ENCODE measurements at regions not wholly inside any gene's neighbourhood (a gene's known extent, or its start where the extent isn't known, plus 50 kb on each side); places are given as distances from the start of the nearest gene placed in this dataset.

- 68 to 82% methylated on average over 9 of the region's 9 CpGs for WGBS, 2 donors
- H3K27me3 ChIP-seq = no peaks in the 10 kb centered on the region
- no peak overlapping the region for H3K27ac ChIP-seq
- TF ChIP-seq POLR2A (IDR thresholded peaks at IDR 0.05) (no peak), POLR2AphosphoS5 (IDR thresholded peaks at IDR 0.05) (no peak), EP300 (IDR thresholded peaks at IDR 0.05) (no peak), CTCF (IDR thresholded peaks at IDR 0.05) (no peak)
- intact Hi-C loops (cut with DNase I) = no loop called here
- no peak overlapping the region for H3K4me3 ChIP-seq
- no peak for DNase-seq
- no peaks in the 10 kb centered on the region for H3K36me3 ChIP-seq
- H3K4me1 ChIP-seq = no peaks in the 10 kb centered on the region
- no peaks in the 10 kb centered on the region for H3K9me3 ChIP-seq
These were observed 330.0 kb downstream of the ETAA1 start for GRCh38 chr2:67727131-67727530.

- no peaks in the 10 kb centered on the region for H3K27me3 ChIP-seq
- no peaks in the 10 kb centered on the region for H3K36me3 ChIP-seq
- H3K27ac ChIP-seq = no peak overlapping the region
- intact Hi-C loops (cut with DNase I) = no loop called here
- no peak for TF ChIP-seq POLR2AphosphoS5 (IDR thresholded peaks at IDR 0.05)
- no peak for TF ChIP-seq CTCF (IDR thresholded peaks at IDR 0.05)
- TF ChIP-seq POLR2A (IDR thresholded peaks at IDR 0.05) = no peak
- no peak for TF ChIP-seq EP300 (IDR thresholded peaks at IDR 0.05)
- H3K9me3 ChIP-seq = no peaks in the 10 kb centered on the region
- no peak for DNase-seq
- no peaks in the 10 kb centered on the region for H3K4me1 ChIP-seq
- WGBS, 2 donors = 80 to 81% methylated on average over 4 of the region's 4 CpGs
- no peak overlapping the region for H3K4me3 ChIP-seq
These were observed 330.5 kb downstream of the ETAA1 start for GRCh38 chr2:67727623-67728022.

- no peak for TF ChIP-seq CTCF (IDR thresholded peaks at IDR 0.05)
- TF ChIP-seq POLR2AphosphoS5 (IDR thresholded peaks at IDR 0.05) = no peak
- no peak for TF ChIP-seq POLR2A (IDR thresholded peaks at IDR 0.05)
- TF ChIP-seq EP300 (IDR thresholded peaks at IDR 0.05) = no peak
- H3K4me1 ChIP-seq = no peaks in the 10 kb centered on the region
- WGBS, 2 donors = 44 to 68% methylated on average over 3 of the region's 3 CpGs
- no peaks in the 10 kb centered on the region for H3K9me3 ChIP-seq
- H3K36me3 ChIP-seq = no peaks in the 10 kb centered on the region
- no peak overlapping the region for H3K4me3 ChIP-seq
- no peak overlapping the region for H3K27ac ChIP-seq
- intact Hi-C loops (cut with DNase I) = no loop called here
- no peak for DNase-seq
- no peaks in the 10 kb centered on the region for H3K27me3 ChIP-seq
These were observed 332.3 kb downstream of the ETAA1 start for GRCh38 chr2:67729474-67729873.

GRCh38 chr2:67733517-67733916, 329.3 kb downstream of the C1D start:
- Histone ChIP-seq H3K4me1 (no peaks in the 10 kb centered on the region), H3K27me3 (no peaks in the 10 kb centered on the region), H3K9me3 (no peaks in the 10 kb centered on the region), H3K27ac (no peak overlapping the region), H3K36me3 (no peaks in the 10 kb centered on the region), H3K4me3 (no peak overlapping the region)
- no peak for TF ChIP-seq POLR2AphosphoS5 (IDR thresholded peaks at IDR 0.05)
- peak in 1 of 4 experiments; percentile 28 for TF ChIP-seq CTCF (IDR thresholded peaks at IDR 0.05)
- WGBS, 2 donors = 41 to 70% methylated on average over 3 of the region's 3 CpGs
- intact Hi-C loops (cut with DNase I) = no loop called here
- DNase-seq = no peak

- Histone ChIP-seq H3K4me3 (no peak overlapping the region), H3K4me1 (peaks cover 0 to 60% (median 53%) of the 10 kb centered on the region in 4 donors), H3K9me3 (no peaks in the 10 kb centered on the region), H3K27ac (peak overlapping the region in 2 of 4 donors; percentile 60 to 69), H3K27me3 (no peaks in the 10 kb centered on the region), H3K36me3 (no peaks in the 10 kb centered on the region)
- TF ChIP-seq POLR2A (IDR thresholded peaks at IDR 0.05) = no peak
- no peak for TF ChIP-seq POLR2AphosphoS5 (IDR thresholded peaks at IDR 0.05)
- TF ChIP-seq EP300 (IDR thresholded peaks at IDR 0.05) = no peak
- TF ChIP-seq CTCF (IDR thresholded peaks at IDR 0.05) = no peak
- no peak for DNase-seq
- 58 to 68% methylated on average over 2 of the region's 2 CpGs for WGBS, 2 donors
- intact Hi-C loops (cut with DNase I) = loop anchor here (5.0 kb wide), 1 partner anchor 95 kb away; no protein-coding TSS in a partner anchor
These were observed 310.6 kb downstream of the C1D start for GRCh38 chr2:67752199-67752598.

Measured in sigmoid colon (tissue), 6 donors.